Mesothelial cell of epicardium (in vitro differentiated cells): ENCODE measurements at regions not wholly inside any gene's neighbourhood (a gene's known extent, or its start where the extent isn't known, plus 50 kb on each side); places are given as distances from the start of the nearest gene placed in this dataset.

ENCODE experiments used
- DNase-seq, 2 experiments: peaks; one replicate each; pipeline ENCODE4 v3.0.0; 2021; ENCODE audit warnings: low spot score in 2 of 2; ENCODE audit not compliant: unreplicated experiment in 2 of 2
- H3K27ac Mint-ChIP-seq: 2 replicates; pipeline ENCODE4 v1.8.0; 2021; ENCODE audit warnings: mixed read lengths
- H3K27me3 Mint-ChIP-seq: 2 replicates; pipeline ENCODE4 v1.8.0; 2021; ENCODE audit warnings: low read depth, mixed read lengths
- H3K36me3 Mint-ChIP-seq: 2 replicates; pipeline ENCODE4 v1.8.0; 2021; ENCODE audit warnings: mixed read lengths
- H3K4me1 Mint-ChIP-seq: 2 replicates; pipeline ENCODE4 v1.8.0; 2021; ENCODE audit warnings: mixed read lengths
- H3K4me3 Mint-ChIP-seq: 2 replicates; pipeline ENCODE4 v1.8.0; 2021; ENCODE audit warnings: mild to moderate bottlenecking, moderate library complexity, mixed read lengths
- H3K9me3 Mint-ChIP-seq: 2 replicates; pipeline ENCODE4 v1.8.0; 2021; ENCODE audit warnings: mixed read lengths
- CTCF ChIP-seq: fragments of 200-600 bp; sonication (generic); IDR thresholded peaks from one replicate; pipeline ENCODE4 v1.5.0; 2021; ENCODE audit warnings: antibody characterized with exemption; ENCODE audit not compliant: unreplicated experiment

GRCh38 chr10:1873661-1874315 lies 136.5 kb upstream of the ADARB2 start:
- no peak for TF ChIP-seq CTCF
- DNase-seq: no peak
- H3K27ac Mint-ChIP-seq: no peak overlapping the region
- no peaks in the 10 kb centered on the region for H3K36me3 Mint-ChIP-seq
- no peak overlapping the region for H3K4me3 Mint-ChIP-seq
- H3K27me3 Mint-ChIP-seq: peaks cover 5% of the 10 kb centered on the region
- peaks cover 16% of the 10 kb centered on the region for H3K9me3 Mint-ChIP-seq
- H3K4me1 Mint-ChIP-seq: no peaks in the 10 kb centered on the region

GRCh38 chr10:1872151-1872726 lies 134.9 kb upstream of the ADARB2 start:
- TF ChIP-seq CTCF: no peak
- no peak for DNase-seq
- no peak overlapping the region for H3K27ac Mint-ChIP-seq
- no peak overlapping the region for H3K4me3 Mint-ChIP-seq
- no peaks in the 10 kb centered on the region for H3K4me1 Mint-ChIP-seq
- peaks cover 5% of the 10 kb centered on the region for H3K27me3 Mint-ChIP-seq
- H3K36me3 Mint-ChIP-seq: no peaks in the 10 kb centered on the region
- peaks cover 16% of the 10 kb centered on the region for H3K9me3 Mint-ChIP-seq

- Mint-ChIP-seq H3K27ac (no peak overlapping the region), H3K36me3 (no peaks in the 10 kb centered on the region), H3K4me1 (no peaks in the 10 kb centered on the region), H3K4me3 (no peak overlapping the region), H3K9me3 (peaks cover 12% of the 10 kb centered on the region), H3K27me3 (peaks cover 5% of the 10 kb centered on the region)
- no peak for DNase-seq
- no peak for TF ChIP-seq CTCF
These were observed 133.2 kb upstream of the ADARB2 start for GRCh38 chr10:1870491-1870890.

- H3K4me1 Mint-ChIP-seq: no peaks in the 10 kb centered on the region
- peaks cover 12% of the 10 kb centered on the region for H3K9me3 Mint-ChIP-seq
- TF ChIP-seq CTCF: no peak
- no peak for DNase-seq
- peaks cover 5% of the 10 kb centered on the region for H3K27me3 Mint-ChIP-seq
- no peak overlapping the region for H3K27ac Mint-ChIP-seq
- no peaks in the 10 kb centered on the region for H3K36me3 Mint-ChIP-seq
- H3K4me3 Mint-ChIP-seq: no peak overlapping the region
These were observed 132.5 kb upstream of the ADARB2 start for GRCh38 chr10:1869861-1870260.

GRCh38 chr10:1860351-1860750 lies 123.0 kb upstream of the ADARB2 start:
- Mint-ChIP-seq H3K27me3 (peaks cover 7% of the 10 kb centered on the region), H3K27ac (no peak overlapping the region), H3K36me3 (no peaks in the 10 kb centered on the region), H3K4me1 (no peaks in the 10 kb centered on the region), H3K9me3 (peaks cover 19% of the 10 kb centered on the region), H3K4me3 (no peak overlapping the region)
- TF ChIP-seq CTCF: no peak
- DNase-seq: no peak
